ENCODE measurements at regions not wholly inside any gene's neighbourhood (a gene's known extent, or its start where the extent isn't known, plus 50 kb on each side); places are given as distances from the start of the nearest gene placed in this dataset.
A peak's percentile ranks its signal among the peaks of the same experiment; 100 is the strongest.

DNA sequence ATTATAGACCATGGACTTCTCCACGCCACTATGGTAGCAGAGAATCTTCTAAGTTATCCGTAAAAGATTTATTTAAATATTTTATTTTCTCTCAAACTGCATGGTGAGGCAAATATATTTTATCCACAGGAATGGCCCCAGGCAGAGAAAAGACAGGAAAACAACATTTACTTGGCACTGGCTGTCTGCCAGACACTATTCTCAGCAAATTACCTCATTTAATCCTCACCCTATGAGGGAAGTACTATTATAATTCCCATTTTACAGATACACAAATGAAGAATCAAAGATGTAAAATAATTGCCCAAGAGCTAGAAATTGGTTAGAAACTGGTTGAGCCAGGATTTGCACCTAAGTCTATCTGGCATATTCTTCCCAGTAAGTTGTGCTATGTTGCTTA lies 361.4 kb upstream of the IL12A start:
- no peaks in the 10 kb centered on the region for H3K27me3 ChIP-seq
- WGBS, 2 donors = 79 to 87% methylated on average over 2 of the region's 2 CpGs
- no peak overlapping the region for H3K4me3 ChIP-seq
- no peaks in the 10 kb centered on the region for H3K9me3 ChIP-seq
- peaks cover 0 to 8% (median 4%) of the 10 kb centered on the region in 4 donors for H3K4me1 ChIP-seq
- no peak overlapping the region for H3K27ac ChIP-seq
- no peak for DNase-seq
- TF ChIP-seq EP300 (IDR thresholded peaks at IDR 0.05) (no peak), POLR2AphosphoS5 (IDR thresholded peaks at IDR 0.05) (no peak), POLR2A (IDR thresholded peaks at IDR 0.05) (no peak)
- TF ChIP-seq, protein P1, sequence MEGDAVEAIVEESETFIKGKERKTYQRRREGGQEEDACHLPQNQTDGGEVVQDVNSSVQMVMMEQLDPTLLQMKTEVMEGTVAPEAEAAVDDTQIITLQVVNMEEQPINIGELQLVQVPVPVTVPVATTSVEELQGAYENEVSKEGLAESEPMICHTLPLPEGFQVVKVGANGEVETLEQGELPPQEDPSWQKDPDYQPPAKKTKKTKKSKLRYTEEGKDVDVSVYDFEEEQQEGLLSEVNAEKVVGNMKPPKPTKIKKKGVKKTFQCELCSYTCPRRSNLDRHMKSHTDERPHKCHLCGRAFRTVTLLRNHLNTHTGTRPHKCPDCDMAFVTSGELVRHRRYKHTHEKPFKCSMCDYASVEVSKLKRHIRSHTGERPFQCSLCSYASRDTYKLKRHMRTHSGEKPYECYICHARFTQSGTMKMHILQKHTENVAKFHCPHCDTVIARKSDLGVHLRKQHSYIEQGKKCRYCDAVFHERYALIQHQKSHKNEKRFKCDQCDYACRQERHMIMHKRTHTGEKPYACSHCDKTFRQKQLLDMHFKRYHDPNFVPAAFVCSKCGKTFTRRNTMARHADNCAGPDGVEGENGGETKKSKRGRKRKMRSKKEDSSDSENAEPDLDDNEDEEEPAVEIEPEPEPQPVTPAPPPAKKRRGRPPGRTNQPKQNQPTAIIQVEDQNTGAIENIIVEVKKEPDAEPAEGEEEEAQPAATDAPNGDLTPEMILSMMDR (IDR thresholded peaks at IDR 0.05) = no peak
- no peaks in the 10 kb centered on the region for H3K36me3 ChIP-seq
- ATAC-seq (ENCODE audit: low FRiP score in 2 of 2) = no peak

DNA sequence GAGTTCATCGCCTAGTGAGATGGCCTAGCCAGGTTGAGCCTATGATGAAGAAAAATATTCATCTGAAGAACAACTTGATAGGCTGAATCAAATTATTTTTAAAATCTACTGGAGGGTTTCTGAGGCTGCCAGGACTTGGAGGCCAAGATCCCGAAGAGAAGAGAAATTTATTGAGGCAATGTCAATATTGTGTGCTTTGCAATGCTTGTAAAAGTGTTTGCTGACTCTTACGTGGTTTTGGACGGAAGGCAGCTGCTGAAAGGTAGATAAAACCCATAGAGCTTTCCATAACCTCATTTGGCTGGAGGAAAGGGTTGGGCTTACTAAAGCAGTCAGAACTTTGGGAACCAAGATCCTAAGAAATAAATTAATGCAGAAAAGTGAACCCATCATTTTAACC lies 361.0 kb upstream of the IL12A start:
- Histone ChIP-seq H3K9me3 (no peaks in the 10 kb centered on the region), H3K27me3 (no peaks in the 10 kb centered on the region), H3K4me1 (peaks cover 0 to 8% (median 4%) of the 10 kb centered on the region in 4 donors), H3K36me3 (no peaks in the 10 kb centered on the region), H3K4me3 (no peak overlapping the region), H3K27ac (no peak overlapping the region)
- no peak for ATAC-seq (ENCODE audit: low FRiP score in 2 of 2)
- WGBS, 2 donors = 66 to 67% methylated on average over 4 of the region's 4 CpGs
- peak in 1 of 2 donors; percentile 24 for DNase-seq
- no peak for TF ChIP-seq EP300 (IDR thresholded peaks at IDR 0.05)
- TF ChIP-seq POLR2AphosphoS5 (IDR thresholded peaks at IDR 0.05) = no peak
- TF ChIP-seq, protein P1 (IDR thresholded peaks at IDR 0.05) = no peak
- TF ChIP-seq POLR2A (IDR thresholded peaks at IDR 0.05) = no peak

DNA sequence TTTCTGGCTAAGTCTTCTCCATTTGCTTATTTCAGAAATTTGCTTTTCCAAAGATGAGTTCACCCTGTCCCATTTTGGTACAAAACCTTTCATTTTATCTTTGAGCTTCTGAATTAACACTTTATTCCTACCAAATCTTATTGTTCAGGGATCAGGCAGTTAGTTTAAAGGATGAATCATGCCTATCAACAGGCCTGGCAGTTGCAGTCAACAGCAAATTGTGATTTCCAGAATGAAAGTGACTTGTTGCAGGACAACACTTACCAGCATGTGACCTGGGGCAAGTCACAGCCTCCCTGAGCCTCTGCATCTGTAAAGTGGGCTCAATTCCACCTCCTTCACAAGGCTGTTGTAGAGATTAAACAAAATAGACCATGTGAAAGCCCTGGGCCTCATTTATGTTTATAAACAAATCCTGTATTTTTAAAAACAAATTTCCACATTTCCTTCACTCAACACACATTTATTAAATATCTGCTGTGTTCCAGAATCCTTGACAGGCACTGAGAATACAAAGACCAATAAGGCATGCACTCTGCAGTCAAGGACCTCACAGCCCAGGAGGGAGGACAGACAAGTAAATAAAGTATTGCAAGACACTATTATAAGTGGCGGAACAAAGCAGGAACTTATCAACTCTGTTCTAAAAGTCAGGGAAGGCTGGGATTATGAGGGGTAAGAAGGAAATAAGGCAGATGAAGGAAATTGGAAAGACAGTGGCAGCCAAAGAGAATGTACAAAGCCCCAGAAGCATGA lies 359.1 kb upstream of the IL12A start:
- TF ChIP-seq POLR2A (IDR thresholded peaks at IDR 0.05) = no peak
- TF ChIP-seq EP300 (IDR thresholded peaks at IDR 0.05) = no peak
- WGBS, 2 donors = 33 to 77% methylated on average over 1 of the region's 1 CpG

DNA sequence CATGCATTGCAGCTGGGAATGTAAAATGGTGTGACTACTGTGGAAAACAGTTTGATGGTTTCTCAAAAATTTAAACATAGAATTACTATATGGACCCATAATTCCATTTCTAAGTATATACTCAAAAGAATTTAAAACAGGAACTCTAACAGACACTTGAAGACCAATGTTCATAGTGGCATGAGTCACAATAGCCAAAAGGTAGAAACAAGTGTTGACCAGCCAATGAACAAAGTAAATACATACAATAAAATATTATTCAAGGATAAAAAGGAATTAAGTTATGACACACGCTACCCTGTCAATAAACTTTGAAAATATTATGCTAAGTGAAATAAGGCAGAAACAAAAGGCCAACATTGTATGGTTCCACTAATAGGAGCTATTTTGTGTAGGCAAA lies 357.4 kb upstream of the IL12A start:
- DNase-seq (no peak), ATAC-seq (ENCODE audit: low FRiP score in 2 of 2) (no peak)
- no peak overlapping the region for H3K27ac ChIP-seq
- 74 to 87% methylated on average over 1 of the region's 1 CpG for WGBS, 2 donors
- no peaks in the 10 kb centered on the region for H3K9me3 ChIP-seq
- no peaks in the 10 kb centered on the region for H3K27me3 ChIP-seq
- no peaks in the 10 kb centered on the region for H3K36me3 ChIP-seq
- TF ChIP-seq EP300 (IDR thresholded peaks at IDR 0.05) (no peak), POLR2A (IDR thresholded peaks at IDR 0.05) (no peak), POLR2AphosphoS5 (IDR thresholded peaks at IDR 0.05) (no peak)
- TF ChIP-seq, protein P1 (IDR thresholded peaks at IDR 0.05) = no peak
- no peak overlapping the region for H3K4me3 ChIP-seq
- peaks cover 0 to 8% (median 4%) of the 10 kb centered on the region in 4 donors for H3K4me1 ChIP-seq

More for the DNA sequence above, 359.1 kb upstream of the IL12A start:
- Histone ChIP-seq H3K36me3 (no peaks in the 10 kb centered on the region), H3K9me3 (no peaks in the 10 kb centered on the region), H3K27me3 (no peaks in the 10 kb centered on the region), H3K4me1 (peaks cover 0 to 8% (median 4%) of the 10 kb centered on the region in 4 donors), H3K27ac (no peak overlapping the region), H3K4me3 (no peak overlapping the region)
- DNase-seq (peak in 1 of 2 donors; percentile 60), ATAC-seq (ENCODE audit: low FRiP score in 2 of 2) (peak in 1 of 2 donors; percentile 51)

DNA sequence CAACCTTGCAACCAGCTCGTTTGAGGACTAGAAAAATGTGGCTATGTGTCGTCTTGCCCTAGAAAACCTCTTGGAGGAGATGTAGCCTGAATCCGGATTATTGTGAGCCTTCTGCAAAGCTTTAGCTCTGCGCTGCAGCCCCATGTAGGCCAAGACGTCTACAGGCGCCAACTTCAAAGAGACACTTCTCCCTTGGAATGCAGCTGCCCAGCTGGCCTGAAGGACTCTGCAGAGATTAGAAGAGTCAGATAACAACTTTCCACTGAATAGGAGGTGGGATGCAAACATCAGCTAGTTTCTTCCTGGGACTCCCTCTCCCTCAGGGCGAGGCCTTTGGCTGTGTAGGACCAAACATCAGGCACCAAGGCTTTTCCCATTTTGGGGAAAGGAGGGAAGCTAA lies 356.5 kb upstream of the IL12A start:
- H3K27ac ChIP-seq = no peak overlapping the region
- DNase-seq (peak in 1 of 2 donors; percentile 44), ATAC-seq (ENCODE audit: low FRiP score in 2 of 2) (peak; percentile 39 to 63)
- no peak overlapping the region for H3K4me3 ChIP-seq
- H3K4me1 ChIP-seq = peaks cover 0 to 8% (median 2%) of the 10 kb centered on the region in 4 donors
- H3K9me3 ChIP-seq = no peaks in the 10 kb centered on the region
- no peaks in the 10 kb centered on the region for H3K27me3 ChIP-seq
- WGBS, 2 donors = 61 to 68% methylated on average over 7 of the region's 7 CpGs
- no peak for TF ChIP-seq POLR2AphosphoS5 (IDR thresholded peaks at IDR 0.05)
- TF ChIP-seq POLR2A (IDR thresholded peaks at IDR 0.05) = no peak
- TF ChIP-seq EP300 (IDR thresholded peaks at IDR 0.05) = no peak
- H3K36me3 ChIP-seq = no peaks in the 10 kb centered on the region

DNA sequence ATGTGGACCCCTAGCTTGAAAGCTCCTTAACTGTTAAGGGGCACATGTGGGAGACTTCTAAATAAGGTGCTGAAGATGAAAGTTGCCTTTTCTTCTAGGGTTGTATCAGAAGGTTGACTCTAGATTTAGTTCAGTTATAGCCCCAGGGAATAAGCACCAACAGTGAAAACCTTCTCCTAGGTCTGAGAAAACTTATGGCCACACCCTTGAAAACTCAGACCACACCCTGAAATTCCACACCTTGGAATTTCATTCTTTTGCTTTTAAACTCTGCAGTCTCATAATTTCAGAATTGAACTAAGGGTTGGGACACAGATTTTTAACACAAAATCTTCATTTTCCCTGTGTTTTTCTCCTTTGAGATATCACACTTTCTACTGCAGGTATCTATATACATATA lies 355.8 kb upstream of the IL12A start:
- Histone ChIP-seq H3K27ac (no peak overlapping the region), H3K9me3 (no peaks in the 10 kb centered on the region), H3K4me3 (no peak overlapping the region), H3K27me3 (no peaks in the 10 kb centered on the region), H3K36me3 (no peaks in the 10 kb centered on the region), H3K4me1 (peaks cover 0 to 8% (median 0%) of the 10 kb centered on the region in 4 donors)
- no peak for ATAC-seq (ENCODE audit: low FRiP score in 2 of 2)
- no peak for TF ChIP-seq EP300 (IDR thresholded peaks at IDR 0.05)
- no peak for TF ChIP-seq POLR2AphosphoS5 (IDR thresholded peaks at IDR 0.05)
- TF ChIP-seq POLR2A (IDR thresholded peaks at IDR 0.05) = no peak
- TF ChIP-seq, protein P1 (IDR thresholded peaks at IDR 0.05) = no peak
- DNase-seq = no peak
